C4-2B (cell line): ENCODE measurements at regions not wholly inside any gene's neighbourhood (a gene's known extent, or its start where the extent isn't known, plus 50 kb on each side); places are given as distances from the start of the nearest gene placed in this dataset.

ENCODE experiments used
- ZFX ChIP-seq: fragments of 450-650 bp; IDR thresholded peaks from 2 replicates; pipeline ENCODE4 v1.6.1; 2017
- TF ChIP-seq, protein P1 (sequence below): fragments of 450-650 bp; conservative IDR thresholded peaks from 2 replicates; pipeline ENCODE4 v1.5.1; 2017; ENCODE audit warnings: mild to moderate bottlenecking

DNA sequence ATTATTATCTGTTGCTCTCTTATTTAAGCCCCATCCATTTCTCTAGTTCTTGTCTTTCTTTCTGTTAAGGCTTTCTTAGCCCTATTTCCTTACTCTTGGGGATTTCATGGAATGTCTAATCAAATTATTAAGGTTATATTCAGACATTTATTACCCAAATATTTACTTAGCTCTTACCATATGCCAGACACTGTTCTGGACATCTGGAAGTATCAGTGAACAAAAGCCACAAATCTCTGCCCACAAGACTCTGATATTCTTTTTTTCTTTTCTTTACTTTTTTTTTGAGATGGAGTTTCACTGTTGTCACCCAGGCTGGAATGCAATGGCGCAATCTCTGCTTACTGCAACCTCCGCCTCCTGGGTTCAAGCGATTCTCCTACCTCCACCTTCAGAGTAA, 74.3 kb upstream of the NBL1 start:
- TF ChIP-seq, protein P1, sequence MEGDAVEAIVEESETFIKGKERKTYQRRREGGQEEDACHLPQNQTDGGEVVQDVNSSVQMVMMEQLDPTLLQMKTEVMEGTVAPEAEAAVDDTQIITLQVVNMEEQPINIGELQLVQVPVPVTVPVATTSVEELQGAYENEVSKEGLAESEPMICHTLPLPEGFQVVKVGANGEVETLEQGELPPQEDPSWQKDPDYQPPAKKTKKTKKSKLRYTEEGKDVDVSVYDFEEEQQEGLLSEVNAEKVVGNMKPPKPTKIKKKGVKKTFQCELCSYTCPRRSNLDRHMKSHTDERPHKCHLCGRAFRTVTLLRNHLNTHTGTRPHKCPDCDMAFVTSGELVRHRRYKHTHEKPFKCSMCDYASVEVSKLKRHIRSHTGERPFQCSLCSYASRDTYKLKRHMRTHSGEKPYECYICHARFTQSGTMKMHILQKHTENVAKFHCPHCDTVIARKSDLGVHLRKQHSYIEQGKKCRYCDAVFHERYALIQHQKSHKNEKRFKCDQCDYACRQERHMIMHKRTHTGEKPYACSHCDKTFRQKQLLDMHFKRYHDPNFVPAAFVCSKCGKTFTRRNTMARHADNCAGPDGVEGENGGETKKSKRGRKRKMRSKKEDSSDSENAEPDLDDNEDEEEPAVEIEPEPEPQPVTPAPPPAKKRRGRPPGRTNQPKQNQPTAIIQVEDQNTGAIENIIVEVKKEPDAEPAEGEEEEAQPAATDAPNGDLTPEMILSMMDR = no peak
- no peak for TF ChIP-seq ZFX
